B cell (primary cell): ENCODE measurements at regions not wholly inside any gene's neighbourhood (a gene's known extent, or its start where the extent isn't known, plus 50 kb on each side); places are given as distances from the start of the nearest gene placed in this dataset.

Experiments used
- ATAC-seq: fragments of 200-7000 bp; cut with Tn5 transposase; one replicate; pipeline ENCODE4 v1.10.0; 2021; ENCODE audit warnings: low read depth, mild to moderate bottlenecking, moderate number of reproducible peaks, moderate library complexity
- CTCF ChIA-PET: fragments of 350-600 bp; sonication (Branson Sonifier 250); formaldehyde crosslinking; loops from one replicate; lab custom pipeline; 2021; ENCODE audit warnings: antibody characterized with exemption, inconsistent platforms; lab: Charles Lee
- POLR2A ChIA-PET: fragments of 350-600 bp; sonication (Branson Sonifier 250); formaldehyde crosslinking; loops from one replicate; lab custom pipeline; 2021; ENCODE audit warnings: antibody characterized with exemption; lab: Charles Lee
- DNase-seq: peaks from one replicate; pipeline ENCODE4 v3.0.0; 2013
- H2AFZ ChIP-seq: 2 replicates; pipeline ENCODE4 v1.6.1; 2012; ENCODE audit warnings: mild to moderate bottlenecking, low read depth, low read length; ENCODE audit not compliant: insufficient read depth, poor library complexity, severe bottlenecking
- H3K27ac ChIP-seq, 2 donors: 1 replicate in 1 of 2; 2 replicates in 1 of 2; pipeline ENCODE4 v1.5.1; 2012 to 2013; ENCODE audit warnings: low read length in 2 of 2, mild to moderate bottlenecking in 2 of 2, moderate library complexity in 1 of 2
- H3K27me3 ChIP-seq, 4 experiments: fragments of 200-600 bp in 1 of 4; sonication (generic) in 1 of 4; replicated peaks in 1 of 4; 1 replicate in 2 of 4; 2 replicates in 2 of 4; pipeline versions ENCODE4 v1.6.1 to v1.7.0; 2013 to 2016; ENCODE audit warnings: low read length in 3 of 4, mild to moderate bottlenecking in 2 of 4, mixed read lengths in 1 of 4, moderate library complexity in 1 of 4; ENCODE audit not compliant: insufficient read depth in 4 of 4, control insufficient read depth in 3 of 4; ENCODE audit errors: control extremely low read depth in 1 of 4
- H3K36me3 ChIP-seq, 2 experiments: replicated peaks in 1 of 2; 1 replicate in 1 of 2; 2 replicates in 1 of 2; pipeline versions ENCODE4 v1.6.1 to v1.7.1; 2013; ENCODE audit warnings: low read length in 1 of 2; ENCODE audit not compliant: insufficient read depth in 2 of 2, control insufficient read depth in 1 of 2; ENCODE audit errors: control extremely low read depth in 1 of 2, extremely low read depth in 1 of 2
- H3K4me1 ChIP-seq, 2 donors: fragments of 200-600 bp in 1 of 2; sonication (generic) in 1 of 2; 1 replicate in 1 of 2; 2 replicates in 1 of 2; pipeline versions ENCODE4 v1.5.1 to v1.6.1; 2013 to 2017; ENCODE audit warnings: low read length in 2 of 2; ENCODE audit not compliant: control insufficient read depth in 2 of 2, insufficient read depth in 2 of 2
- H3K4me2 ChIP-seq: replicated peaks from 2 replicates; pipeline ENCODE3; 2012; ENCODE audit warnings: mild to moderate bottlenecking, low read depth, low read length; ENCODE audit not compliant: poor library complexity, severe bottlenecking
- H3K4me3 ChIP-seq, 5 experiments: fragments of 200-600 bp in 1 of 5; sonication (generic) in 1 of 5; 1 replicate in 3 of 5; 2 replicates in 2 of 5; pipeline versions ENCODE4 v1.5.1 to v1.7.0; 2011 to 2016; ENCODE audit warnings: low read length in 4 of 5, mild to moderate bottlenecking in 4 of 5, low read depth in 2 of 5, control low read depth in 1 of 5, moderate library complexity in 1 of 5; ENCODE audit not compliant: insufficient read depth in 1 of 5; ENCODE audit errors: control extremely low read depth in 1 of 5, extremely low read depth in 1 of 5
- H3K79me2 ChIP-seq: fragments of 200-600 bp; sonication (generic); one replicate; pipeline ENCODE4 v1.6.0; 2016; ENCODE audit warnings: low read length; ENCODE audit not compliant: control insufficient read depth, insufficient read depth
- H3K9ac ChIP-seq: fragments of 200-600 bp; sonication (generic); 2 replicates; pipeline ENCODE4 v1.6.1; 2017; ENCODE audit warnings: mild to moderate bottlenecking, low read length, moderate library complexity
- H3K9me3 ChIP-seq, 3 donors: one replicate each; pipeline versions ENCODE4 v1.6.1 to v1.7.1; 2013; ENCODE audit warnings: low read length in 2 of 3; ENCODE audit not compliant: control insufficient read depth in 2 of 3, insufficient read depth in 1 of 3; ENCODE audit errors: control extremely low read depth in 1 of 3
- H4K20me1 ChIP-seq: 2 replicates; pipeline ENCODE4 v1.6.0; 2012; ENCODE audit warnings: mild to moderate bottlenecking, low read length; ENCODE audit not compliant: insufficient read depth, control insufficient read depth, poor library complexity, severe bottlenecking
- H3K27ac Mint-ChIP-seq: one replicate; pipeline ENCODE4 v1.8.0; 2021; ENCODE audit warnings: mixed read lengths
- H3K27me3 Mint-ChIP-seq: one replicate; pipeline ENCODE4 v1.8.0; 2021; ENCODE audit warnings: mixed read lengths
- H3K4me1 Mint-ChIP-seq: one replicate; pipeline ENCODE4 v1.8.0; 2021; ENCODE audit warnings: mixed read lengths
- H3K4me3 Mint-ChIP-seq: one replicate; pipeline ENCODE4 v1.8.0; 2021; ENCODE audit warnings: mixed read lengths
- H3K9me3 Mint-ChIP-seq: one replicate; pipeline ENCODE4 v1.8.0; 2022; ENCODE audit warnings: mixed read lengths; ENCODE audit not compliant: insufficient read depth
- CTCF ChIP-seq: fragments of 200-600 bp; IDR thresholded peaks from one replicate; pipeline ENCODE4 v1.8.0; 2022; ENCODE audit warnings: antibody characterized with exemption, mild to moderate bottlenecking
- EZH2 ChIP-seq: IDR thresholded peaks from 2 replicates; pipeline ENCODE4 v1.6.1; 2012; ENCODE audit warnings: borderline replicate concordance, low read depth, mild to moderate bottlenecking, moderate library complexity, low read length; ENCODE audit not compliant: insufficient read depth, poor library complexity, severe bottlenecking
- WGBS: methylation state at CpG from one replicate; pipeline ENCODE4 v1.1.5; 2013; ENCODE audit warnings: missing lambda C conversion rate; ENCODE audit not compliant: insufficient coverage; 5-methylcytosine and 5-hydroxymethylcytosine counted together
- intact Hi-C: fragments of 100-400 bp; cut with micrococcal nuclease; formaldehyde crosslinking; loops from one replicate; pipeline ENCODE4 v1.10.0; 2022

- Histone ChIP-seq H3K4me2 (no peak overlapping the region), H3K27ac (no peak overlapping the region), H2AFZ (no peak overlapping the region), H3K9me3 (no peaks in the 10 kb centered on the region), H3K79me2 (no peaks in the 10 kb centered on the region), H3K9ac (no peak overlapping the region), H3K4me3 (no peak overlapping the region), H3K4me1 (no peaks in the 10 kb centered on the region), H4K20me1 (no peaks in the 10 kb centered on the region), H3K27me3 (no peaks in the 10 kb centered on the region), H3K36me3 (no peaks in the 10 kb centered on the region)
- ChIA-PET POLR2A (no interaction called here), CTCF (interaction anchor here (0.9 kb wide), 1 partner anchor 318 kb away, joined by 3 read pairs; no protein-coding TSS in a partner anchor)
- intact Hi-C loops, result no loop called here
- DNase-seq (no peak), ATAC-seq (no peak)
- TF ChIP-seq EZH2, result no peak
- TF ChIP-seq CTCF, result no peak
- H3K27me3 Mint-ChIP-seq, result peaks cover 21% of the 10 kb centered on the region
- WGBS, result no CpG with 5 or more reads among the region's 6 CpGs
- no peak overlapping the region for H3K27ac Mint-ChIP-seq
- no peaks in the 10 kb centered on the region for H3K9me3 Mint-ChIP-seq
- H3K4me3 Mint-ChIP-seq, result no peak overlapping the region
- H3K4me1 Mint-ChIP-seq, result no peaks in the 10 kb centered on the region
Observed at GRCh38 chr6:3659748-3660147, 91.8 kb downstream of the PXDC1 start.

GRCh38 chr6:3656076-3656475, 95.4 kb downstream of the PXDC1 start:
- Histone ChIP-seq H3K9me3 (peaks cover 0 to 3% (median 0%) of the 10 kb centered on the region in 3 donors), H3K4me1 (no peaks in the 10 kb centered on the region), H3K27me3 (no peaks in the 10 kb centered on the region), H3K4me2 (no peak overlapping the region), H3K79me2 (no peaks in the 10 kb centered on the region), H3K36me3 (no peaks in the 10 kb centered on the region), H3K27ac (no peak overlapping the region), H3K9ac (no peak overlapping the region), H2AFZ (no peak overlapping the region), H3K4me3 (no peak overlapping the region), H4K20me1 (no peaks in the 10 kb centered on the region)
- Mint-ChIP-seq H3K4me1 (no peaks in the 10 kb centered on the region), H3K4me3 (no peak overlapping the region), H3K27ac (no peak overlapping the region), H3K27me3 (peaks cover 15% of the 10 kb centered on the region), H3K9me3 (no peaks in the 10 kb centered on the region)
- no peak for DNase-seq
- ChIA-PET POLR2A (no interaction called here), CTCF (no interaction called here)
- ATAC-seq, result no peak
- WGBS, result 100% methylated on average over 3 of the region's 5 CpGs
- TF ChIP-seq CTCF (no peak), EZH2 (no peak)
- intact Hi-C loops, result no loop called here
